ENCODE measurements at regions not wholly inside any gene's neighbourhood (a gene's known extent, or its start where the extent isn't known, plus 50 kb on each side); places are given as distances from the start of the nearest gene placed in this dataset.
"Not testable (repeated sequence)": the region's sequence is repeated elsewhere in the genome, so short reads cannot be mapped to it uniquely, and the experiment has no call there.

GRCh38 chr6:19337101-19337500, 500.1 kb upstream of the ID4 start:
- no peak for DNase-seq

DNA sequence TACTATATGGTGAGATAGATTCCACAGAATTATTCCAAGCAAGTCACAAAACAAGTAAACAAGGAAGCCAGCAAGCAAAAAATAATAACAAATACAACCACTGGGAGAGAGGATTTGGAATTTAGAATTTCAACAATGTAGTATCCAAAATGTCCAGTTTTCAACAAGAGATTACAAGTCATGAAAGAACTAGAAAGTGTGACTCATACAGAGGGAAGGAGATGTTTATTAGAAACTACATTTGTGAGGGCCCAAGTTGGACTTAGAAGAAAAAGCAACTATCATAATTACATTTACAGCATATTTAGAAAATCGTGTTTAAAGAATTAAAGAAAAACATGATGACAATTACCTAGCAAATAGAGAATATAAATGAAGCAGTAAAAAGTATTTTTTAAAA, 494.6 kb upstream of the ID4 start:
- no peak for DNase-seq

DNA sequence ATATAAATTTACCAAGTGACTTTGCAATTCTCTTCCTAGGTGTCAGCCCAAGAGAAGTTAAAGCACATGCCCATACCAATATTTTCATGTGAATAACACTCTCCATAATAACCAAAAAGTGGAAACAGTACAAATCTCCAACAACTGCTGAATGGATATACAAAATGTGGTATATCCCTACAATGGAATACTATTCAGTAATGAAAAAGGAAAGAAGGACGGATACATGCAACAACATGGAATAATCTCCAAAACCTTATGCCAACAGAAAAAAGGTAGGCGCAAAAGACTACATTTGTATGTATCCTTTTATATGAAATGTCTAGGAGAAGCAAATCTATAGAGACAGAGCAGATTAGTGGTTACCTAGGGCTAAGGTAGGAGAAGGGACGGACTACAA, 487.7 kb upstream of the ID4 start:
- no peak for DNase-seq

GRCh38 chr6:19354181-19354580, 483.0 kb upstream of the ID4 start:
- no peak for DNase-seq

- DNase-seq: no peak
These were observed 480.5 kb upstream of the ID4 start for GRCh38 chr6:19356692-19357091.

DNA sequence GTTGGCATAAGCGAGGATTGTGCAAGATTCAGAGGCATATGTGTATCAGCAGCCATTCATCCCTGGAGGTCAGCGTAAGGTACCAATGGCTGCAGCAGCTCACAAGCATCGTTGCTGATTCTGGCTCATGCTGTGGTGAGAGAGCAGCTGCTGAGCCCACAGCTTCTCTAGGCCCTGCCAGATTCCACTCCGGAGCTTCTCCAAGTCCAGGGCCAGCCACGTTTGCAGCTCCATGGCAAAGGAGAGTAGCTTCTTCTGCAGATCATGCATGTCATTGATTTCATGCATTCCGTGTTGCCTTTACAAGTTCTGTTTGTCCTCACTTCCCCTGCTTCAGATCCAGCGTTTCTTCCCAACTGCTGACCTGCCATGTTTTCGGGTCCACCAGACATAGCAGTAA, 474.8 kb upstream of the ID4 start:
- DNase-seq: no peak

DNA sequence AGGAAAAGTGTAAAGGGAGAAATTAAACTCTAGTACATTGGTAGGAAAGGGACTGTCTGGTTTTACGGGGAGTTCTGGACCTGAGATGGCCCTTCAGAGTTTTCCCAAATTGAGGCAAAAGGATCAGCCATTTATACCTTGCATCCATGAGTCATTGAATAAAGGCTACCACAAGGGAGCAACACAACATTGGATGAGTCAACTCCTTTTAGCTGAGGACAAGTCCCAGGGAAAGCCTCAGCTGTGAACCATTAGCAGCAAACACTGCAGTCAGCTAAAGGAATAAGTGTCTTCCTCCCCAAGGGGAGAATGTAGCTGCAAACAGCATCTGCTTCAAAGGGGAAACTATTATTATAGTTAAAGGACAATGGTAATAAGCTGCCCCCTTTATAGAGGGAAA, 468.7 kb upstream of the ID4 start:
- no peak for DNase-seq

DNA sequence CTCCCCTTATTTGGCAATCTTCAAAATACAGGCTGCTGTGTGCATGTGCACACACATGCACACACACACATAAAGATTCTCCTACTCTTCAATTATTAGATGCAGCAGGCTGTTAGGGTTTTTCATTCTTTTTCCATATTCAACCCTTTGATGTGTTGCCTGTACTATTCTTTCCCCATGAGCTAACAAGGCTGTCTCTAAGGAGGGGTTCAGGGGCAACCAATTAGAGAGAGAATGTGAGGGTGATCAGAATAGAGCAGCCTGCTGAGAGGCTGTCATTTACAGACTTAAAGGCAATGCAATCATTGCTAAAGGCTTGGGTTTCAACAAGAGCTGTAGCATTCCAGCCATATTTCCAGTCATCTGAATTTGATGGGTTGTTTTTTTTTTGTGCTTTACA, 467.4 kb upstream of the ID4 start:
- no peak for DNase-seq

DNA sequence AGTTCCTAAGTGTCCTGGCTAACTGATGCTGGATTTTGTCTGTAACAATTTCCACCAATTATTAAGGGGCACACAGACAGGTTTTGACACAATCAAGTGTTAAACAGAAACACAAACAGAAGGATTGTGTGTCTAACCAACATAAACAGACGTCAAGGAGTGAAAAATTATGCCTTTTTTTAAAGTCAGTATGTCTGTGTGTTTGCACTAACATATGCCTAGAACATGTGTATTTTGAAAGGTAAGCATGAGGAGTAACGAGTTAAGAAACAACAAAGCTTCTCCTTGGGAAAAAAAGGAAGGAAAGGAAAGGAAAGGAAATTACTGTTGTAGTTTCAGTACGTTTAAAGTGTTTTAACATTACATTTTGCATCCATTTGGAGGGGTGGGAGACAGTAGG, 466.3 kb upstream of the ID4 start:
- no peak for DNase-seq

GRCh38 chr6:19375613-19376012, 461.6 kb upstream of the ID4 start:
- DNase-seq: no peak

- DNase-seq: no peak
These were observed 459.4 kb upstream of the ID4 start for GRCh38 chr6:19377722-19378121.

DNA sequence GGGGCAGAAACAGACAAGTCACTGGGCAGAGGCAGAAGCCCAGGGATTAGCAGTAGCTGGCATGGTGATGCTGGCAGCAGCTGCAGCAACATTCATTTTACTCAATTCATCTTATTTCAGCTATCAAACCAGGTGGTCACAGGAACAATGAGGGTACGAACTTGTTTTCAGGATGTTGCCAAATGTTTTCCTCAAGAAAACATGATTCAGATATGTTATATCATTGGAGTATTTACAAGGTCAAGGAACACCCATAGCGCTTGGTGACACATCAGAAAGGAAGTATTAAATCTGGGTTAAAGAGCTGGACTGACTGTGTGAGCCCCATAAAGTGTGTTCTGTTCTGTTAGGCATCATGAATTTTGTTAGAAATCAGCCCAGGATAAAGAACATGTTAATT, 456.9 kb upstream of the ID4 start:
- no peak for DNase-seq

DNA sequence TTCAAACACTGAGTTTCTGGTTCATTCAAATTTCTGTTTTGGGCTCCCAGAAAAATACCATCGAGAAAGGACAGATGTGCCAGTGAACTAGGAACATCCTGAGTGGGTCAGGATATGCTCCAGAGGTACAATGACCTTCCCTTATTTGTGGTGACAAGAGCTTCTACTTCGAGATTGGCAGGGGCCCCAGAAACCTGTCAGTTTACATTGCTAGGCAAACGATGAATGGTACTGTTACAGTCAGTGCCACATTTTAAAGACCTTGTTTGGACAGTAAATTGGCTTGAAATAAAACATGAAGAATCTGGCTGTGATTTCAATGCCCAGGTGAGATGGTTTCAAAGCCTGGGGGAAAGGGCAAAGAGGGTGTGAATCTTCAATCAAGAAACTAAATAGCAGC, 454.5 kb upstream of the ID4 start:
- DNase-seq: no peak

DNA sequence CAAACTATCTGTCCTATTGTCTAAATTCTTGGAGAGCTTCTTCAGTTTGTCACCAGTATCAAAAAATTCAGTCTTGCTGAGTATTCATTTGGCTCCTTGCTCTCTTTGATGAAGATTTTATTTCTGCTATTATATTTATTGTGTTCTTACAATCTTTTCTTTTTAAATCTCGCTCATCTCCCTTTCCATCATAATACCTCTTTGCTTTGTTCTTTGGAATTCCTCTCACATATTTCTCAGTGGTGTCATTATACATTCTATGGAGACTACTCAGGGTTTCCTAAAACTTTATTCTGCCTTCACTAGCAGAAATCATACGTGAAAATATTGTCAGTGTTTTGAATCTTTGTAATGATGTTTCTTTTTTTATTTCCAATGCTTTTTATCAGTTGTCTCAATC, 445.2 kb upstream of the ID4 start:
- no peak for DNase-seq

DNA sequence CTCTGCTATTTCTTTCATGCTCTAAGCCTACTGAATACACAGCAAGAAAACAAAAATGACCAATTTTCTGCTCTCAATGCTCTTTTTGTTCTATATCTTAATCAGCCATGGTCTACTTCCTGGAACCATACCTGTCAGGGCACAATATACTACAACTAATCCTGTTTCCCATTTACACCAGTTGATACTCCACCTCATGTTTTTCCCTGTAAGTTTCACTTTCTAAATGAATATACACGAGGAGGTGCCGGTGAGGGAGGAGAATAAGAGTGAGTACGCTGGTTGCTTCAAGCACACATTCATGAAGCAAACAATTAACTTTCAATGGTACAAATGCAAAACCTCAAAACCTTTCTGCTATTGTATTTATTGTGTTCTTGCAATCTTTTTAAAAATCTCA, 443.1 kb upstream of the ID4 start:
- no peak for DNase-seq

DNA sequence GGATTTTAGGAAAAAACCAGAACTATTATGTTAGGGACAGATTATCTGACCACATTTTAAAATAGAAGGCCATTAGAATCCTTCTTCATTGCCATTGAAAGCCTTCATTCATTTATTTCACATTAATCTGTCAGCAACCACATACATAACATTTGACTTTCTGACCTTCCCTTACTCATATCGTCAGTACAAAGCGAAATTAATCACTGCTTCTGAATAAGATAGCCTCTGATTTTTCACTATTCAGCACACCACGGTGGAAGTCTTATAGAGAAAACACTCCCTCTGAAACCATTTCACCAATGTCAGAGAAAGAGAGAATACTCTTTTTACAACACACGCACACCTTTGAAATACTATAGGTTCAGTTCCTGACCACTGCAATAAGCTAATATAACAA, 442.5 kb upstream of the ID4 start:
- no peak for DNase-seq

GRCh38 chr6:19395316-19395715, 441.9 kb upstream of the ID4 start:
- no peak for DNase-seq

DNA sequence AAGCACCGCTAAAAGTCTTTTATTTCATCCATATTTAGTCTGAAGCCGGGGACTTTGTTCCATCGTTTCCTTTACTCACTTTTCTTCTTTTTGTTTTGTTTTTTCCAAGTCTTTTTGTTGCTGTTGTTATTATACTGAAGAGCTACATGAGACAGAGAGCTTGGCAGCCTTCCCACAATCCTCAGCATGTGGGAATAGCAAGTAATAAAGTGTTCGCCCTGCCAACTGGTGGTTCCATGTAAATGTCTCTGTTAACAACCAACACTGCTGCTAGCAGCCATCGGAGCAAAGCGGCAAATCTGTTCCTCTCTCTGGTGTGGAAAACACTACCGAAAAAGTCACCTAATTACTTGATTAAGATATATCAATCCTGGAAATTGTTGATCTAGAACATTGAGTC, 437.8 kb upstream of the ID4 start:
- no peak for DNase-seq

DNA sequence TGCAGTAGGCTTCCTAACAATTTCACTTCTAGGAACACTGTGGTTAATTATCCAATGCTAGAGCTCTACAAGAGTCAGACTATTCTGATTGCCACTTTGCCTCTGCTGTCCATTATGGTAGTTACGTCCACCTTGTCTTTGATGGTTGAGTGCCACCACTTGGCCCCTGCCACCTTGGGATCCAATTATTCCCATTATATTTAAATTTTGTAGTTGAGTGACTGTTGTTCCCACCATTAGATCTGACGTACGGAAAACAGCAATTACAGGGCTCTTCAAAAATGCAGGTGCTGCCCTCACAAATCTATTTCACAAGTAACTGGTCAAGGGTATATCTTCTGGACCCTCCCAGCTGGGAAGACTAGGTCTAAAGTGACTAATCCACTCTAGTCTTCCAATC, 432.3 kb upstream of the ID4 start:
- DNase-seq: not testable (repeated sequence)

- DNase-seq: no peak
These were observed 428.8 kb upstream of the ID4 start for GRCh38 chr6:19408331-19408730.

DNA sequence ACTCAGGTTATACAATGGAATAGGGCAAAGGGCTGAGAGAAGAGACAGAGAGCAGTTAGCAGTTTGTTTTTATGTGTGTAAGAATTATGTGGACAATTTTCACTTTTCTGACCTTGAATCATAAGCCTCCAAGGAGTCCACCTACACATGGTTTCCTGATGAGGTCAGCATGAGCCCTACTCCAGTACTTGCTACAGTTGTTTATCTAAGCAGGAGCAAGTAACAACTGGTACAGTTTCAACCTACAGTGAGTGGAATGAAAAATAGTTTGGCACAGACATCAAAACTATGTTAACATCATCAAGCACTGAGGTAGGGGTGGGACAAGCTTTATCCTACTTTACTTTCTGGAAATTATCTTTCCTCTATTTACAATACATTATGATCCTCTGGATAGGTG, 426.7 kb upstream of the ID4 start:
- DNase-seq: no peak

GRCh38 chr6:19413323-19413722, 423.8 kb upstream of the ID4 start:
- no peak for DNase-seq

GRCh38 chr6:19415605-19416326, 421.4 kb upstream of the ID4 start:
- no peak for DNase-seq

GRCh38 chr6:19416811-19417210, 420.4 kb upstream of the ID4 start:
- DNase-seq: no peak

DNA sequence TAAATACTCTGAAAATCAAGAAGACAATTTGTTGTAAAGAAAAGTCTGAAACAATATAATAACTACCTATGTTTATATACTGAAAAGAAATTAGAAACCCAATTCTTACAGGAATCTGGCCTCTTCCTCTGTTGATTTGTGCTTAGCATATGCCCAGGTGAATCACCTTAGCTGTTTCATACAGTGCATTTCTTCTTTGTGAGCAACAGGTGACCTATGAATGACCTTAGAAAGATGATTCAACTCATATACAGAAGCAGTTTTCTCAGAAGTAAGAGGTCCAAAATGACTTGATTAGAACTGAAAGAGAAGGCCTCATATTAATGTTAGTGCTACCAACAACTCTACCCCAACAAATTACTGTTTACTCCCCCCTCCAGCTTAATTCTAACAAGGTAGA, 419.5 kb upstream of the ID4 start:
- DNase-seq: no peak

GRCh38 chr6:19424853-19425252, 412.3 kb upstream of the ID4 start:
- DNase-seq: no peak

Measured in activated naive CD4-positive, alpha-beta T cell (primary cell).